ENCODE measurements at regions not wholly inside any gene's neighbourhood (a gene's known extent, or its start where the extent isn't known, plus 50 kb on each side); places are given as distances from the start of the nearest gene placed in this dataset.

DNA sequence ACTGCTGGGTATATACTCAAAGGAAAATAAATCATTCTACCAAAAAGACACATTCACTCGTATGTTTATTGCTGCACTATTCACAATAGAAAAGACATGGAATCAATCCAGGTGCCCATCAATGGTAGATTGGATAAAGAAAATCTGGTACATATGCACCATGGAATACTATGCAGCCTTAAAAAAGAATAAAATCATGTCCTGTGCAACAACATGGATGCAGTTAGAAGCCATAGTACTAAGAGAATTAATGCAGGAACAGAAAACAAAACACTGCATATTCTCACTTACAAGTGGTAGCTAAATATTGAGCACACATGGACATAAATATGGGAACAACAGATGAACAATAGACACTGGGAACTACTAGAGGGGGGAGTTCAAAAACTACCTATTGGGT lies 96.3 kb downstream of the FAM76B start:
- no peak overlapping the region for H3K4me3 ChIP-seq (ENCODE audit: low read depth, low read length, poor library complexity, severe bottlenecking)
- BruUV-seq (replicated peaks) = no TSS peak

DNA sequence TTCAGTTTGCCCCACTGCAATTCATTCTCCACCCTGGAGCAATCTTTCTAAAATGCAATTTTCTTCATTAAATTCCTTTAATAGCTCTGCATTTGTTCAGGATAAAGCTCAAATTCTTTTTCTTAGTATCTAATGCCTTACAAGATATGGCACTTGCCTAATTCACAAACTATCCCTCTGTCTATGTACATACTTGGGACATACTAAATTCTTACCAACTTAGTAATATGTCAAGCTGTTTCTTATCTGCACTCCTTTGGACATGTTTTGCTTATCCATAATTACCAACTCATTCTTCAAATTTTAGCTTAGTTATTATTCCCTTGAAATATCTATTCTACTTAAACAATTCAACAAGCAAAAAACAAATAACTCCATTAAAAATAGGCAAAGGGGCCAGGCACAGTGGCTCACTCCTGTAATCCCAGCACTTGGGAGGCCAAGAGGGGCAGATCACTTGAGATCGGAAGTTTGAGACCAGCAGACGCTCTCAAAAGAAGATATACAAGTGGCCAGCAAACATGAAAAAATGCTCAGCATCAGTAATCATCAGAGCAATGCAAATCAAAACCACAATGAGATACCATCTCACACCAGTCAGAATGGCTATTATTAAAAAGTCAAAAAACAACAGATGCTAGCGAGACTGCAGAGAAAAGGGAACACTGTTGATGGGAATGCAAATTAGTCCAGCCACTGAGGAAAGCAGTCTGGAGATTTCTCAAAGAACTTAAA lies 96.9 kb downstream of the FAM76B start:
- POLR2A ChIA-PET (ENCODE audit: low non-redundant PET) = no interaction called here
- no peaks in the 10 kb centered on the region for H3K36me3 ChIP-seq (ENCODE audit: insufficient read depth, low read length, poor library complexity, severe bottlenecking)
- no peak overlapping the region for H3K4me3 ChIP-seq (ENCODE audit: low read depth, low read length, poor library complexity, severe bottlenecking)
- peaks cover 3% of the 10 kb centered on the region for H3K27me3 ChIP-seq (replicated peaks; ENCODE audit: insufficient read depth, low read depth, low read length, poor library complexity)
- no peak for TF ChIP-seq CTCF (conservative IDR thresholded peaks at IDR 0.05; ENCODE audit: low read depth, low read length)
- TF ChIP-seq EZH2 (IDR thresholded peaks at IDR 0.05; ENCODE audit: borderline replicate concordance, low read depth, low read length, poor library complexity, severe bottlenecking) = no peak
- no peaks in the 10 kb centered on the region for H3K9me3 ChIP-seq (ENCODE audit: low read depth, low read length, poor library complexity, severe bottlenecking)
- no peak for DNase-seq (ENCODE audit: low spot score)
- no TSS peak for BruUV-seq (replicated peaks)
- intact Hi-C loops (cut with micrococcal nuclease; ENCODE audit: unreplicated experiment) = no loop called here
- CTCF ChIA-PET = no interaction called here
- H3K4me1 ChIP-seq (ENCODE audit: insufficient read depth, low read length, poor library complexity, severe bottlenecking) = no peaks in the 10 kb centered on the region
- no peak overlapping the region for H3K27ac ChIP-seq (ENCODE audit: low read depth, low read length, poor library complexity, severe bottlenecking)

More for the DNA sequence above, 96.3 kb downstream of the FAM76B start:
- H3K27me3 ChIP-seq (replicated peaks; ENCODE audit: insufficient read depth, low read depth, low read length, poor library complexity) = peaks cover 3% of the 10 kb centered on the region
- no peaks in the 10 kb centered on the region for H3K36me3 ChIP-seq (ENCODE audit: insufficient read depth, low read length, poor library complexity, severe bottlenecking)
- POLR2A ChIA-PET (ENCODE audit: low non-redundant PET) = no interaction called here
- CTCF ChIA-PET = no interaction called here
- DNase-seq (ENCODE audit: low spot score) = no peak
- H3K4me1 ChIP-seq (ENCODE audit: insufficient read depth, low read length, poor library complexity, severe bottlenecking) = no peaks in the 10 kb centered on the region
- intact Hi-C loops (cut with micrococcal nuclease; ENCODE audit: unreplicated experiment) = no loop called here
- H3K9me3 ChIP-seq (ENCODE audit: low read depth, low read length, poor library complexity, severe bottlenecking) = no peaks in the 10 kb centered on the region
- TF ChIP-seq EZH2 (IDR thresholded peaks at IDR 0.05; ENCODE audit: borderline replicate concordance, low read depth, low read length, poor library complexity, severe bottlenecking) (no peak), CTCF (conservative IDR thresholded peaks at IDR 0.05; ENCODE audit: low read depth, low read length) (no peak)
- H3K27ac ChIP-seq (ENCODE audit: low read depth, low read length, poor library complexity, severe bottlenecking) = no peak overlapping the region

- DNase-seq (ENCODE audit: low spot score) = no peak
- peaks cover 3% of the 10 kb centered on the region for H3K27me3 ChIP-seq (replicated peaks; ENCODE audit: insufficient read depth, low read depth, low read length, poor library complexity)
- no peak overlapping the region for H3K27ac ChIP-seq (ENCODE audit: low read depth, low read length, poor library complexity, severe bottlenecking)
- H3K9me3 ChIP-seq (ENCODE audit: low read depth, low read length, poor library complexity, severe bottlenecking) = no peaks in the 10 kb centered on the region
- H3K4me1 ChIP-seq (ENCODE audit: insufficient read depth, low read length, poor library complexity, severe bottlenecking) = no peaks in the 10 kb centered on the region
- intact Hi-C loops (cut with micrococcal nuclease; ENCODE audit: unreplicated experiment) = no loop called here
- TF ChIP-seq EZH2 (IDR thresholded peaks at IDR 0.05; ENCODE audit: borderline replicate concordance, low read depth, low read length, poor library complexity, severe bottlenecking) (no peak), CTCF (conservative IDR thresholded peaks at IDR 0.05; ENCODE audit: low read depth, low read length) (no peak)
- H3K4me3 ChIP-seq (ENCODE audit: low read depth, low read length, poor library complexity, severe bottlenecking) = no peak overlapping the region
- ChIA-PET CTCF (no interaction called here), POLR2A (ENCODE audit: low non-redundant PET) (no interaction called here)
- H3K36me3 ChIP-seq (ENCODE audit: insufficient read depth, low read length, poor library complexity, severe bottlenecking) = no peaks in the 10 kb centered on the region
- BruUV-seq (replicated peaks) = no TSS peak
Measured at GRCh38 chr11:95690100-95690499, 99.5 kb downstream of the FAM76B start.

Measured in A673 (cell line).